ENCODE measurements at regions not wholly inside any gene's neighbourhood (a gene's known extent, or its start where the extent isn't known, plus 50 kb on each side); places are given as distances from the start of the nearest gene placed in this dataset.

DNA sequence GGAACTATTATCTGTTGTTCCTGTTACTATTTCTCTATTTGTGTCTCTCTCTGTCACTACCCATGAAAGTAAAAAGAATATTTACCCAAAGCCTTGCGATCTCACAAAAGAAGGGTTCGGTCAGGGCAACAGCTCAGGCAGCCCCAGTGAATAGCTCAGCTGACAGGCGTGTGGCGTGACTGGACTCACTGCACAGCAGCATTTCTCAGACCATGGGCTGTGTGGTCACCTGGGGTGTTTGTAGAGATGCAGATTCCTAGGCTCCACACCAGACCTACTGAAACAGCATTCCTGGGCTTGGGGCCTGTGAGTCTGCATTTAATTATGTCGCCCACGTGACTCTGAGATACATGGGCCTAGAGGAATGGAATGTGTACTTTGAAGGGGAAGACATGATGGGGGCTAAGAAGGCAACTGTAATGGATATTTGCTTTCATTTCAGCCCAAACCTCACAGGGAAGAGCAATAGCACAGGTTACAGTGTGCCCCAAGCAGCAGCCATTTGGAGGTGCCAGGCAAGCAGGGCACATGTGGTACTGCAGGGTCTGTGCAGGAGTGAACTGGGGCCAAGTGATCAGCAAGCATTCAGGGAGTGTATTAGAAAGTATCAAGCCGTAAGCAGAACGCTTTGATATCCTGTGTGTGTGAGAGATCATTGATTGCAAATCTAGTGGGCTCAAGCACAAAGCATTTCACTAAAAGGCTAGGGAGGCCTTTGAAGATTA, 90.4 kb upstream of the RBMS1 start:
- H3K27me3 ChIP-seq: no peaks in the 10 kb centered on the region
- no peak overlapping the region for H3K4me3 ChIP-seq
- no peaks in the 10 kb centered on the region for H3K9me3 ChIP-seq
- DNase-seq (ENCODE audit: low spot score in 2 of 2): no peak
- no peaks in the 10 kb centered on the region for H3K36me3 ChIP-seq
- peaks cover 15% of the 10 kb centered on the region for H3K4me1 ChIP-seq
- no peak overlapping the region for H3K27ac ChIP-seq
- WGBS: 93% methylated on average over 8 of the region's 8 CpGs
- TF ChIP-seq, protein P1, sequence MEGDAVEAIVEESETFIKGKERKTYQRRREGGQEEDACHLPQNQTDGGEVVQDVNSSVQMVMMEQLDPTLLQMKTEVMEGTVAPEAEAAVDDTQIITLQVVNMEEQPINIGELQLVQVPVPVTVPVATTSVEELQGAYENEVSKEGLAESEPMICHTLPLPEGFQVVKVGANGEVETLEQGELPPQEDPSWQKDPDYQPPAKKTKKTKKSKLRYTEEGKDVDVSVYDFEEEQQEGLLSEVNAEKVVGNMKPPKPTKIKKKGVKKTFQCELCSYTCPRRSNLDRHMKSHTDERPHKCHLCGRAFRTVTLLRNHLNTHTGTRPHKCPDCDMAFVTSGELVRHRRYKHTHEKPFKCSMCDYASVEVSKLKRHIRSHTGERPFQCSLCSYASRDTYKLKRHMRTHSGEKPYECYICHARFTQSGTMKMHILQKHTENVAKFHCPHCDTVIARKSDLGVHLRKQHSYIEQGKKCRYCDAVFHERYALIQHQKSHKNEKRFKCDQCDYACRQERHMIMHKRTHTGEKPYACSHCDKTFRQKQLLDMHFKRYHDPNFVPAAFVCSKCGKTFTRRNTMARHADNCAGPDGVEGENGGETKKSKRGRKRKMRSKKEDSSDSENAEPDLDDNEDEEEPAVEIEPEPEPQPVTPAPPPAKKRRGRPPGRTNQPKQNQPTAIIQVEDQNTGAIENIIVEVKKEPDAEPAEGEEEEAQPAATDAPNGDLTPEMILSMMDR (IDR thresholded peaks at IDR 0.05): no peak

DNA sequence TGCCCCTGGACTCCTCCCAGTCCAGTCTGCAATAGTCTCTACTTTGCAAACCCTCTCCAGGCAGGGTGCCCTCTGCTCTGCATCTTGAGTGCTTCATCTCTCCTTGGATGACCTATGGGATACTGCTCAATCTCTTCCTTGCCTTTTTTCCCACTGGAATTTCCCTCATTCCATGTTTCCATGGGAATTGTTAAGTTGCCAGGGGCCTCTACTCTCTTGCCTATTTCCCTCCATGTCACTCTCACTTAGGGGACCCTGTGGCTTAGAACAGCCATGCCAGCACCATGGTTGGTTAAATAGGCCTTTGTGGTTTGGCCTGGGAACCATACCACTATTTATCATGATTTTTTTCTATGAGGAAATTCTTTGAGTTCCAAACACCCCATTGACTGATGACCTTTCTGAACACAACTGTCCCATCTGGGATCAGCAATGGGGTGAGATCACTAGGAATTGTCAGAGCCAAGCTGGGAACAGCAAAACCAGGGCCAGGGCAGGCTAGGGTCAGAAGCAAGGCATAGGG, 91.4 kb upstream of the RBMS1 start:
- TF ChIP-seq, protein P1 (IDR thresholded peaks at IDR 0.05): no peak
- no peak for DNase-seq (ENCODE audit: low spot score in 2 of 2)
- no peak overlapping the region for H3K27ac ChIP-seq

DNA sequence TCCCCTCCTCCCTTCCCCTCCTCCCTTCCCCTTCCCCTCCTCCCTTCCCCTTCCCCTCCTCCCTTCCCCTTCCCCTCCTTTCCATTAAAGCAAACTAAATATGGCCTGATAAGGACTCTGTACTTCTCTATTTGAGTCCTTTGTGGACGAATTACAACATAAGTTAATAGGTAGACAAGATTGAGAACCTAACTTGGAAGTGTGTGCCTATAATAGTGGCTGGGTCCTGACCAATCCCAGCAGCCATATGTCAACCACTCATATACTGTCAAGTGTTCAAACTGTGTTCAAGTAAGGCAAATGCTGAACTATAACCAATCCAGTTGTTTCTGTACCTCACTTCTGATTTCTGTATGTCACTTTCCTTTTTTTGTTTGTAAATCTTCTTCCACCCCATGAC, 97.1 kb upstream of the RBMS1 start:
- Histone ChIP-seq H3K4me3 (no peak overlapping the region), H3K4me1 (no peaks in the 10 kb centered on the region), H3K36me3 (no peaks in the 10 kb centered on the region), H3K9me3 (no peaks in the 10 kb centered on the region), H3K27ac (no peak overlapping the region), H3K27me3 (no peaks in the 10 kb centered on the region)
- TF ChIP-seq, protein P1 (IDR thresholded peaks at IDR 0.05): no peak
- TF ChIP-seq POLR2A (IDR thresholded peaks at IDR 0.05) (no peak), POLR2AphosphoS5 (IDR thresholded peaks at IDR 0.05) (no peak), EP300 (IDR thresholded peaks at IDR 0.05) (no peak)
- WGBS: 71% methylated on average over 1 of the region's 1 CpG
- no peak for DNase-seq (ENCODE audit: low spot score in 2 of 2)

More for the DNA sequence above, 91.4 kb upstream of the RBMS1 start:
- Histone ChIP-seq H3K9me3 (no peaks in the 10 kb centered on the region), H3K4me3 (no peak overlapping the region), H3K36me3 (no peaks in the 10 kb centered on the region), H3K4me1 (peaks cover 15% of the 10 kb centered on the region), H3K27me3 (no peaks in the 10 kb centered on the region)

DNA sequence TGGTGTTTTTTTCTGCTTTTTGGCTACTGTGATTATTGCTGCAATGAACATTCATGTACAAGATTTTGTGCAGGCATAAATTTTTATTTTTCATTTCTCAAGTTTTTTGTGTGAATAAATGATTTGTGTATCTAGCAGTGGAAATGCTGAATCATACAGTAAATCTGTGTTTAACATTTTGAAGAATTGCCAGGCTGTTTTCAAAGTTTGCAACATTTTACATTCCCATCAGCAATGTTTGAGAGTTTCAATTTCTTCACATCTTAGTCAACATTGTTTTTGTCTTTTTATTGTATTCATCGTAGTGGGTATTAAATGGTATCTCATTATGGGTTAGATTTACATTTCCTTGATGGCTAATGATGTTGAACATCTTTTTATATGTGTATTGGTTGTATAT, 98.8 kb upstream of the RBMS1 start:
- H3K4me3 ChIP-seq: no peak overlapping the region
- no peak for DNase-seq (ENCODE audit: low spot score in 2 of 2)
- H3K36me3 ChIP-seq: no peaks in the 10 kb centered on the region
- TF ChIP-seq POLR2A (IDR thresholded peaks at IDR 0.05): no peak
- TF ChIP-seq EP300 (IDR thresholded peaks at IDR 0.05): no peak
- TF ChIP-seq, protein P1 (IDR thresholded peaks at IDR 0.05): no peak
- no peak for TF ChIP-seq POLR2AphosphoS5 (IDR thresholded peaks at IDR 0.05)
- no peak overlapping the region for H3K27ac ChIP-seq
- H3K9me3 ChIP-seq: no peaks in the 10 kb centered on the region
- H3K4me1 ChIP-seq: no peaks in the 10 kb centered on the region
- no peaks in the 10 kb centered on the region for H3K27me3 ChIP-seq
- 43% methylated on average over 1 of the region's 1 CpG for WGBS

DNA sequence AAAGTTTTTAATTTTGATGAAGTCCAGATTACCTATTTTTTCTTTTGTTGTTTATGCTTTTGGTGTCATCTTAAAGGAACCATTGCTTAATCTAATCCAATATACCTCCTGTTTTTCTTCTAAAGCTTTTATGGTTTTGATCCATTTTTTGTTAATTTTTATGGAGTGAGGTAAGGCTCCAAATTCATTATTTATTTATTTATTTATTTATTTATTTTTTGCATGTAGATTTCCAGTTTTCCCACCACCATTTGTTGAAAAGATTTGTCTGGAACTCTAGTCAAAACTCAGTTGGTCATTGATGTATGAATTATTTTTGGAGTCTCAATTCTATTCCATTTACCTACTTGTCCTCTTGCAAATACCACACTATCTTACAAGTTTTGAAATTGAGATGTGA, 99.4 kb upstream of the RBMS1 start:
- Histone ChIP-seq H3K4me3 (no peak overlapping the region), H3K4me1 (no peaks in the 10 kb centered on the region), H3K9me3 (no peaks in the 10 kb centered on the region), H3K27ac (no peak overlapping the region), H3K27me3 (no peaks in the 10 kb centered on the region), H3K36me3 (no peaks in the 10 kb centered on the region)
- DNase-seq (ENCODE audit: low spot score in 2 of 2): no peak
- TF ChIP-seq, protein P1 (IDR thresholded peaks at IDR 0.05): no peak
- TF ChIP-seq POLR2A (IDR thresholded peaks at IDR 0.05) (no peak), POLR2AphosphoS5 (IDR thresholded peaks at IDR 0.05) (no peak), EP300 (IDR thresholded peaks at IDR 0.05) (no peak)
